Stomach (tissue), 8 donors: ENCODE measurements at regions not wholly inside any gene's neighbourhood (a gene's known extent, or its start where the extent isn't known, plus 50 kb on each side); places are given as distances from the start of the nearest gene placed in this dataset.
"Not testable (repeated sequence)": the region's sequence is repeated elsewhere in the genome, so short reads cannot be mapped to it uniquely, and the experiment has no call there.

Experiments
- DNase-seq, 2 donors: peaks; one replicate each; pipeline versions ENCODE4 v3.0.0 to v3.0.0-alpha.2; 2013 to 2019
- H3K27ac ChIP-seq, 5 donors: fragments of 200-600 bp in 4 of 5; sonication (generic) in 4 of 5; one replicate each; pipeline ENCODE4 v1.5.1; 2013 to 2019; ENCODE audit warnings: mild to moderate bottlenecking in 1 of 5, moderate library complexity in 1 of 5
- H3K27me3 ChIP-seq, 3 donors: fragments of 200-600 bp; sonication (generic); one replicate each; pipeline ENCODE4 v1.5.1; 2017 to 2019; ENCODE audit warnings: mixed run types in 1 of 3
- H3K36me3 ChIP-seq, 4 donors: fragments of 200-600 bp; sonication (generic); 1 replicate in 3 of 4; 2 replicates in 1 of 4; pipeline ENCODE4 v1.5.1; 2016 to 2019
- H3K4me1 ChIP-seq, 4 donors: fragments of 200-600 bp; sonication (generic); one replicate each; pipeline ENCODE4 v1.5.1; 2016 to 2019
- H3K4me3 ChIP-seq, 4 donors: fragments of 200-600 bp; sonication (generic) in 3 of 4; one replicate each; pipeline ENCODE4 v1.5.1; 2016 to 2019; ENCODE audit warnings: mild to moderate bottlenecking in 1 of 4
- H3K9me3 ChIP-seq, 4 donors: fragments of 200-600 bp; sonication (generic); one replicate each; pipeline ENCODE4 v1.5.1; 2016 to 2019
- CTCF ChIP-seq, 7 experiments: fragments of 450-650 bp in 4 of 7; fragments of 200-600 bp in 3 of 7; sonication (generic) in 3 of 7; IDR thresholded peaks; one replicate each; pipeline ENCODE4 v1.5.1; 2016 to 2019; ENCODE audit warnings: antibody characterized with exemption in 7 of 7, control low read depth in 2 of 7, mild to moderate bottlenecking in 1 of 7
- EP300 ChIP-seq: sonication (generic); formaldehyde crosslinking; IDR thresholded peaks from one replicate; pipeline ENCODE4 v1.6.1; 2017; ENCODE audit warnings: antibody characterized with exemption
- POLR2A ChIP-seq, 4 donors: fragments of 450-650 bp; IDR thresholded peaks; one replicate each; pipeline ENCODE4 v1.6.1; 2016; ENCODE audit warnings: antibody characterized with exemption in 4 of 4, control low read depth in 2 of 4, mild to moderate bottlenecking in 1 of 4, moderate library complexity in 1 of 4
- POLR2AphosphoS5 ChIP-seq, 3 donors: sonication (generic); formaldehyde crosslinking; IDR thresholded peaks; one replicate each; pipeline ENCODE4 v1.6.1; 2016; ENCODE audit warnings: antibody characterized with exemption in 3 of 3
- WGBS, 5 donors: extraction: QIAGEN DNeasy Blood & Tissue Kit in 3 of 5; methylation state at CpG; one replicate each; pipeline versions ENCODE4 v1.1.5 to v1.1.7; 2013 to 2018; 5-methylcytosine and 5-hydroxymethylcytosine counted together
- intact Hi-C: fragments of 100-400 bp; cut with DNase I; formaldehyde crosslinking; loops from one replicate; pipeline ENCODE4 v1.15.1; 2023; ENCODE audit warnings: low total_unique reads
- donor health status: healthy with polysubstance abuse.
- donor health status: Bipolar disorder and iron deficiency.
- donor health status: healthy.

GRCh38 chr2:52022006-52022405 is 990.1 kb upstream of the NRXN1 start:
- H3K4me1 ChIP-seq, result no peaks in the 10 kb centered on the region
- DNase-seq, result no peak
- H3K27ac ChIP-seq, result no peak overlapping the region
- peaks cover 0 to 11% (median 0%) of the 10 kb centered on the region in 4 donors for H3K9me3 ChIP-seq
- no peaks in the 10 kb centered on the region for H3K27me3 ChIP-seq
- TF ChIP-seq CTCF (IDR thresholded peaks at IDR 0.05) (no peak), EP300 (no peak), POLR2AphosphoS5 (IDR thresholded peaks at IDR 0.05) (no peak), POLR2A (IDR thresholded peaks at IDR 0.05) (no peak)
- no peaks in the 10 kb centered on the region for H3K36me3 ChIP-seq
- WGBS, 5 donors, result 79 to 86% (median 82%) methylated on average over 3 of the region's 3 CpGs
- intact Hi-C loops, result no loop called here
- H3K4me3 ChIP-seq, result no peak overlapping the region

- H3K27me3 ChIP-seq, result no peaks in the 10 kb centered on the region
- H3K4me3 ChIP-seq, result no peak overlapping the region
- TF ChIP-seq EP300, result no peak
- TF ChIP-seq POLR2A (IDR thresholded peaks at IDR 0.05), result no peak
- TF ChIP-seq POLR2AphosphoS5 (IDR thresholded peaks at IDR 0.05), result no peak
- no peak for TF ChIP-seq CTCF (IDR thresholded peaks at IDR 0.05)
- no peak for DNase-seq
- H3K36me3 ChIP-seq, result no peaks in the 10 kb centered on the region
- 86 to 93% (median 88%) methylated on average over 5 to 7 of the region's 7 CpGs for WGBS, 5 donors
- no peak overlapping the region for H3K27ac ChIP-seq
- H3K9me3 ChIP-seq, result peaks cover 0 to 14% (median 0%) of the 10 kb centered on the region in 4 donors
- intact Hi-C loops, result no loop called here
- no peaks in the 10 kb centered on the region for H3K4me1 ChIP-seq
These were observed 985.8 kb upstream of the NRXN1 start for GRCh38 chr2:52017646-52018235.

GRCh38 chr2:52006821-52007366 is 975.0 kb upstream of the NRXN1 start:
- H3K4me1 ChIP-seq, H3K36me3 ChIP-seq, H3K27ac ChIP-seq, DNase-seq, H3K27me3 ChIP-seq, H3K4me3 ChIP-seq, intact Hi-C loops: not testable (repeated sequence)
- peaks cover 0 to 21% (median 2%) of the 10 kb centered on the region in 4 donors for H3K9me3 ChIP-seq
- 67 to 99% (median 96%) methylated on average over 2 to 32 of the region's 32 CpGs for WGBS, 5 donors

- H3K27ac ChIP-seq, result no peak overlapping the region
- H3K27me3 ChIP-seq, result no peaks in the 10 kb centered on the region
- no peak for DNase-seq
- H3K4me3 ChIP-seq, result no peak overlapping the region
- WGBS, 5 donors, result 79 to 91% (median 86%) methylated on average over 2 of the region's 2 CpGs
- H3K9me3 ChIP-seq, result peaks cover 0 to 6% (median 3%) of the 10 kb centered on the region in 4 donors
- TF ChIP-seq POLR2AphosphoS5 (IDR thresholded peaks at IDR 0.05) (no peak), POLR2A (IDR thresholded peaks at IDR 0.05) (no peak), EP300 (no peak), CTCF (IDR thresholded peaks at IDR 0.05) (no peak)
- intact Hi-C loops, result no loop called here
- H3K36me3 ChIP-seq, result no peaks in the 10 kb centered on the region
- no peaks in the 10 kb centered on the region for H3K4me1 ChIP-seq
These were observed 968.4 kb upstream of the NRXN1 start for GRCh38 chr2:52000151-52000855.

GRCh38 chr2:51998890-51999289 is 967.0 kb upstream of the NRXN1 start:
- Histone ChIP-seq H3K4me3 (no peak overlapping the region), H3K27ac (no peak overlapping the region), H3K4me1 (no peaks in the 10 kb centered on the region), H3K27me3 (no peaks in the 10 kb centered on the region), H3K9me3 (peaks cover 0 to 10% (median 3%) of the 10 kb centered on the region in 4 donors), H3K36me3 (no peaks in the 10 kb centered on the region)
- DNase-seq, result no peak
- intact Hi-C loops, result no loop called here
- 74 to 98% (median 94%) methylated on average over 3 of the region's 3 CpGs for WGBS, 5 donors
- no peak for TF ChIP-seq CTCF (IDR thresholded peaks at IDR 0.05)
- no peak for TF ChIP-seq POLR2A (IDR thresholded peaks at IDR 0.05)
- no peak for TF ChIP-seq EP300
- no peak for TF ChIP-seq POLR2AphosphoS5 (IDR thresholded peaks at IDR 0.05)
